K562 (cell line): ENCODE measurements at regions not wholly inside any gene's neighbourhood (a gene's known extent, or its start where the extent isn't known, plus 50 kb on each side); places are given as distances from the start of the nearest gene placed in this dataset.

Experiments
- ATF4 ChIP-seq: fragments of 450-650 bp; formaldehyde crosslinking; IDR thresholded peaks from 2 replicates; pipeline ENCODE4 v1.4.0; 2022; ENCODE audit warnings: mild to moderate bottlenecking, moderate library complexity
- CTCF ChIP-seq, 3 experiments: IDR thresholded peaks in 2 of 3; conservative IDR thresholded peaks in 1 of 3; 2 replicates each; pipeline ENCODE4 v1.5.1; 2011 to 2012; ENCODE audit warnings: low read length in 3 of 3, mild to moderate bottlenecking in 3 of 3, control low read depth in 2 of 3, improper control_type of control experiment in 1 of 3, inconsistent platforms in 1 of 3, low read depth in 1 of 3, mixed read lengths in 1 of 3, moderate library complexity in 1 of 3; ENCODE audit not compliant: insufficient read depth in 2 of 3
- GATAD2B ChIP-seq: fragments of 450-650 bp; IDR thresholded peaks from 2 replicates; pipeline ENCODE4 v1.6.1; 2017; ENCODE audit warnings: mild to moderate bottlenecking, borderline replicate concordance
- HNRNPK ChIP-seq: fragments of 200-400 bp; formaldehyde crosslinking; IDR thresholded peaks from one replicate; pipeline ENCODE4 v1.6.1; 2018; ENCODE audit warnings: mild to moderate bottlenecking, low read depth, low read length; ENCODE audit not compliant: poor library complexity, severe bottlenecking
- MAZ ChIP-seq, 2 experiments: fragments of 450-650 bp in 1 of 2; sonication (generic) in 1 of 2; formaldehyde crosslinking; IDR thresholded peaks in 1 of 2; conservative IDR thresholded peaks in 1 of 2; 2 replicates each; pipeline versions ENCODE4 v1.4.0 to v1.5.0; 2020; ENCODE audit warnings: mild to moderate bottlenecking in 1 of 2, missing genetic modification reagents in 1 of 2
- MEIS2 ChIP-seq: fragments of 450-650 bp; IDR thresholded peaks from 2 replicates; pipeline ENCODE4 v1.6.1; 2014; ENCODE audit warnings: mild to moderate bottlenecking; ENCODE audit not compliant: partially characterized antibody
- NR4A1 ChIP-seq, 2 experiments: fragments of 250-450 bp in 1 of 2; fragments of 450-650 bp in 1 of 2; sonication (Bioruptor Pico) in 1 of 2; IDR thresholded peaks; 2 replicates each; pipeline versions ENCODE4 v1.4.0 to v1.6.1; 2016 to 2020; ENCODE audit warnings: mild to moderate bottlenecking in 2 of 2, missing compliant biosample characterization in 1 of 2, missing genetic modification characterization in 1 of 2, moderate library complexity in 1 of 2
- POLR2A ChIP-seq: fragments of 450-650 bp; conservative IDR thresholded peaks from 2 replicates; pipeline ENCODE4 v1.6.1; 2016
- YY1 ChIP-seq, 3 experiments: IDR thresholded peaks; 2 replicates each; pipeline ENCODE4 v1.6.1; 2011; ENCODE audit warnings: low read length in 2 of 3, mild to moderate bottlenecking in 2 of 3, moderate library complexity in 2 of 3, borderline replicate concordance in 1 of 3, control low read depth in 1 of 3, low read depth in 1 of 3; ENCODE audit not compliant: insufficient read depth in 3 of 3, insufficient replicate concordance in 2 of 3, control insufficient read depth in 1 of 3, insufficient read length in 1 of 3; ENCODE audit errors: extremely low read depth in 1 of 3
- ZNF318 ChIP-seq, 2 experiments: fragments of 450-650 bp; IDR thresholded peaks; 2 replicates each; pipeline ENCODE4 v1.6.1; 2016; ENCODE audit warnings: mild to moderate bottlenecking in 2 of 2, borderline replicate concordance in 1 of 2, low read depth in 1 of 2, moderate library complexity in 1 of 2

GRCh38 chr1:55913565-55913964 lies 665.8 kb downstream of the PLPP3 start:
- TF ChIP-seq MEIS2, result no peak
- no peak for TF ChIP-seq POLR2A
- TF ChIP-seq MAZ (CRISPR knock-in tag; conservative IDR thresholded peaks at IDR 0.05 in 1 of 2, IDR thresholded peaks at IDR 0.05 in 1 of 2), result no peak
- TF ChIP-seq NR4A1 (CRISPR knock-in tag; IDR thresholded peaks at IDR 0.05), result no peak
- no peak for TF ChIP-seq NR4A1 (tag; IDR thresholded peaks at IDR 0.05)
- no peak for TF ChIP-seq ZNF318 (IDR thresholded peaks at IDR 0.05; ENCODE audit: borderline replicate concordance in 1 of 2, low read depth in 1 of 2)
- TF ChIP-seq GATAD2B, result no peak
- TF ChIP-seq CTCF (IDR thresholded peaks at IDR 0.05 in 2 of 3, conservative IDR thresholded peaks at IDR 0.05 in 1 of 3; ENCODE audit: insufficient read depth in 2 of 3, low read depth in 1 of 3, low read length in 3 of 3), result no peak
- TF ChIP-seq HNRNPK, result no peak
- no peak for TF ChIP-seq YY1 (IDR thresholded peaks at IDR 0.05; ENCODE audit: borderline replicate concordance in 1 of 3, control insufficient read depth in 1 of 3, extremely low read depth in 1 of 3, insufficient read depth in 3 of 3, insufficient read length in 1 of 3, insufficient replicate concordance in 2 of 3, low read depth in 1 of 3, low read length in 2 of 3)
- no peak for TF ChIP-seq ATF4
